Breast epithelium (tissue), 4 donors: ENCODE measurements at regions not wholly inside any gene's neighbourhood (a gene's known extent, or its start where the extent isn't known, plus 50 kb on each side); places are given as distances from the start of the nearest gene placed in this dataset.
"Not testable (repeated sequence)": the region's sequence is repeated elsewhere in the genome, so short reads cannot be mapped to it uniquely, and the experiment has no call there.

Source experiments
- DNase-seq, 2 donors: peaks; one replicate each; pipeline ENCODE4 v3.0.0-alpha.2; 2019; ENCODE audit warnings: low spot score in 2 of 2
- H3K27ac ChIP-seq, 2 donors: fragments of 200-600 bp; sonication (generic) in 1 of 2; one replicate each; pipeline ENCODE4 v1.5.1; 2016 to 2019; ENCODE audit warnings: mild to moderate bottlenecking in 1 of 2
- H3K27me3 ChIP-seq, 2 donors: fragments of 200-600 bp; sonication (generic) in 1 of 2; one replicate each; pipeline versions ENCODE4 v1.5.1 to v1.6.0; 2017 to 2019; ENCODE audit warnings: control low read depth in 1 of 2, mild to moderate bottlenecking in 1 of 2
- H3K36me3 ChIP-seq: fragments of 200-600 bp; one replicate; pipeline ENCODE4 v1.5.1; 2019
- H3K4me1 ChIP-seq, 2 donors: fragments of 200-600 bp; sonication (generic); one replicate each; pipeline ENCODE4 v1.5.1; 2016 to 2019; ENCODE audit warnings: control low read depth in 1 of 2
- H3K4me3 ChIP-seq, 3 donors: fragments of 200-600 bp; sonication (generic); 1 replicate in 2 of 3; 2 replicates in 1 of 3; pipeline ENCODE4 v1.5.1; 2016 to 2019; ENCODE audit warnings: mild to moderate bottlenecking in 3 of 3, moderate library complexity in 2 of 3
- H3K9me3 ChIP-seq, 2 donors: fragments of 200-600 bp; sonication (generic) in 1 of 2; one replicate each; pipeline ENCODE4 v1.5.1; 2016 to 2019; ENCODE audit warnings: control low read depth in 1 of 2
- POLR2A ChIP-seq: fragments of 450-650 bp; IDR thresholded peaks from one replicate; pipeline ENCODE4 v1.6.1; 2016; ENCODE audit warnings: antibody characterized with exemption, mild to moderate bottlenecking, moderate library complexity
- POLR2AphosphoS5 ChIP-seq, 3 donors: sonication (generic); formaldehyde crosslinking; IDR thresholded peaks; one replicate each; pipeline ENCODE4 v1.6.1; 2017; ENCODE audit warnings: antibody characterized with exemption in 3 of 3
- intact Hi-C: fragments of 100-400 bp; cut with DNase I; formaldehyde crosslinking; loops from one replicate; pipeline ENCODE4 v1.15.1; 2023; ENCODE audit warnings: low total_unique reads
- TF ChIP-seq, protein P1 (sequence below), 3 donors: fragments of 450-650 bp; IDR thresholded peaks; one replicate each; pipeline ENCODE4 v1.5.1; 2016 to 2017; ENCODE audit warnings: antibody characterized with exemption in 3 of 3, mild to moderate bottlenecking in 3 of 3, moderate library complexity in 3 of 3

DNA sequence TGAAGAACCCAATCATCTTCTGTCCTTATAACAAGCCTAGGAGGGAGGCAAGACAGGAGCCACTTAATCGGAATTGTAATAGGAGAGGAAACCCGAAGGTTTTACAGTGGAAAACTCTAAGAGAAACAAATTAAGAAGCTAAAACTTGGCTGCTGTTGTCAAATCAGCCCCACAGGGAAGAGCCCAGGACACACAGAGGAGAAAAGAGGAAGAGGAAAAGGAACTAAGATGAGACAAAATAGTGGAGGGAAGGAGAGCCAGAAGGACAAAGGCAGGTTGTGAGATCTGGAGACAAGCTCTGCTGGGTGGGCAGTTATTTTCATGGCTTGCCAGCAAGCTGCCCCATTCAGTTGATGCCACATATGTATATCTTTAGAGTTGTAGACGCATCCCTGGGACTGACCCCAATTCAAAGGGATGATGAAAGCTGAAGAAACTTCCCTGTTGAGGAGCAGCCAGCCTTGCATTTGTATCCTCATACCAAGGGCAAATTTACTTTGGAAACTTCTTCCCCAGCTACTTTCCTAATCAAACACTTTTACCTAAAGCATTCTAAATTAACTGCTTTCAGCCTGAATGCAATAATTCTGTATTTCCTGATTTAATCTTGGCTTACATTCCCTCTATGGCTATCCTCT is 499.8 kb upstream of the MEIS1 start:
- Histone ChIP-seq H3K4me3 (no peak overlapping the region), H3K4me1 (no peaks in the 10 kb centered on the region), H3K9me3 (no peaks in the 10 kb centered on the region), H3K36me3 (no peaks in the 10 kb centered on the region), H3K27ac (no peak overlapping the region), H3K27me3 (no peaks in the 10 kb centered on the region)
- no peak for DNase-seq
- intact Hi-C loops = no loop called here
- TF ChIP-seq POLR2AphosphoS5 (IDR thresholded peaks at IDR 0.05) = no peak
- TF ChIP-seq, protein P1, sequence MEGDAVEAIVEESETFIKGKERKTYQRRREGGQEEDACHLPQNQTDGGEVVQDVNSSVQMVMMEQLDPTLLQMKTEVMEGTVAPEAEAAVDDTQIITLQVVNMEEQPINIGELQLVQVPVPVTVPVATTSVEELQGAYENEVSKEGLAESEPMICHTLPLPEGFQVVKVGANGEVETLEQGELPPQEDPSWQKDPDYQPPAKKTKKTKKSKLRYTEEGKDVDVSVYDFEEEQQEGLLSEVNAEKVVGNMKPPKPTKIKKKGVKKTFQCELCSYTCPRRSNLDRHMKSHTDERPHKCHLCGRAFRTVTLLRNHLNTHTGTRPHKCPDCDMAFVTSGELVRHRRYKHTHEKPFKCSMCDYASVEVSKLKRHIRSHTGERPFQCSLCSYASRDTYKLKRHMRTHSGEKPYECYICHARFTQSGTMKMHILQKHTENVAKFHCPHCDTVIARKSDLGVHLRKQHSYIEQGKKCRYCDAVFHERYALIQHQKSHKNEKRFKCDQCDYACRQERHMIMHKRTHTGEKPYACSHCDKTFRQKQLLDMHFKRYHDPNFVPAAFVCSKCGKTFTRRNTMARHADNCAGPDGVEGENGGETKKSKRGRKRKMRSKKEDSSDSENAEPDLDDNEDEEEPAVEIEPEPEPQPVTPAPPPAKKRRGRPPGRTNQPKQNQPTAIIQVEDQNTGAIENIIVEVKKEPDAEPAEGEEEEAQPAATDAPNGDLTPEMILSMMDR (IDR thresholded peaks at IDR 0.05) = no peak
- no peak for TF ChIP-seq POLR2A

DNA sequence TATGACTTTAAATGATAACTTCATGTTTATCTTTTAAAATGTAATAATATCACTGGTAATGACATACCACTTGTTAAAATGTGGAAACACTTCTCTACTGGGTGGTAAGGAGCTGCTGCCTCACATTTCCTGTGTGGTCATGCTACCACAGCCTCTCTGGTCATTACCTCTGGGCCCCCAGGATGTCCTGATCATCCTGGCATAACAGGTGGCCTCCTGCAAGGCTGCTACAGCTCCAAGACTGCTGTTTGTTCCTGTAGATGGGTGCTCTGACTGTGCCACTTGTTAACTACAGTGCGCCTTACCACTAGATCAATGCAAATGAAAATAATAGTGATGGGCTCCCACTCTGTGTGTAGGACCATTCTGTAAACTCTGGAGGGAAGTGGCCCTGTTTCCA is 500.2 kb upstream of the SPRED2 start:
- no peaks in the 10 kb centered on the region for H3K4me1 ChIP-seq
- TF ChIP-seq, protein P1 (IDR thresholded peaks at IDR 0.05) = no peak
- TF ChIP-seq POLR2AphosphoS5 (IDR thresholded peaks at IDR 0.05) (no peak), POLR2A (no peak)
- H3K36me3 ChIP-seq = no peaks in the 10 kb centered on the region
- no peak overlapping the region for H3K27ac ChIP-seq
- intact Hi-C loops = no loop called here
- H3K9me3 ChIP-seq = no peaks in the 10 kb centered on the region
- H3K4me3 ChIP-seq = no peak overlapping the region
- DNase-seq = no peak
- H3K27me3 ChIP-seq = no peaks in the 10 kb centered on the region

DNA sequence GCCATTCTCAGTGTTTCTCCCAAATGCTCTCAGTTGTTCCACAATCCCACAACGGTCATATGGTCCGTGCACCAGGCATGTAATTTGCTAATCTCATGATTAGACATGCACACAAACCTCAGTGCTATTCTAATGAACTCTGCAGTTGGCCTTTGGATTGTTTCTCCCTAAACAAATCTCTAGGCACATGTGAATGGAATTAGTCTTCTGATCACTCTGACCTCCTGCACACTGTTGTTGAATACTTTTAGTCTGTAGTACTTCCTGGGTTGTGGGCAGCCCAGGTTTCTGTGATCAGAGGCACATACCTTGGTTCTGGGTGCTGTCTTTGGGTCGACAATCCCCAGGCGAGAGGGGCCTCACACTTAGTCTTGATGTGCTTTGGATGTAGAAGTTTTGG is 498.7 kb upstream of the SPRED2 start:
- no peaks in the 10 kb centered on the region for H3K36me3 ChIP-seq
- H3K4me3 ChIP-seq = no peak overlapping the region
- no peak for DNase-seq
- H3K27me3 ChIP-seq = no peaks in the 10 kb centered on the region
- intact Hi-C loops = no loop called here
- TF ChIP-seq POLR2AphosphoS5 (IDR thresholded peaks at IDR 0.05) = no peak
- TF ChIP-seq POLR2A = no peak
- TF ChIP-seq, protein P1 (IDR thresholded peaks at IDR 0.05) = no peak
- H3K9me3 ChIP-seq = no peaks in the 10 kb centered on the region
- no peaks in the 10 kb centered on the region for H3K4me1 ChIP-seq
- no peak overlapping the region for H3K27ac ChIP-seq

DNA sequence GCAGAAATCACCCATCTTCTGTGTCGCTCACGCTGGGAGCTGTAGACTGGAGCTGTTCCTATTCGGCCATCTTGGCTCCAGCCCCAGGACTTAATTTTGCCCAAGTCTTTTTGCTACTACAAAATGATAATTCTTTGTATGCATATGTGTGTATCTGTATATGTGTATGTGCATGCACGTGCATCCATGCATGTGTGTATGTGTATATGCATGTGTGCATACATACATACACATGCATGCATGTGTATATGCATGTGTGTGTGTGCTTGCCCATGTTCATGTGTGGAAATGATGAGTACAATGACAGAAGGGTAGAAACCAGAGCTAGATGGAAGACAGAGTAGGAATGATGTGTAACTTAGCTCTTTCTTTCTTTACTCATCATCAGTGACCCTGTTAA is 497.9 kb upstream of the SPRED2 start:
- intact Hi-C loops = no loop called here
- no peaks in the 10 kb centered on the region for H3K36me3 ChIP-seq
- DNase-seq = no peak
- H3K4me3 ChIP-seq = no peak overlapping the region
- H3K4me1 ChIP-seq = no peaks in the 10 kb centered on the region
- no peaks in the 10 kb centered on the region for H3K27me3 ChIP-seq
- no peaks in the 10 kb centered on the region for H3K9me3 ChIP-seq
- H3K27ac ChIP-seq = no peak overlapping the region
- TF ChIP-seq POLR2AphosphoS5 (IDR thresholded peaks at IDR 0.05) (no peak), POLR2A (no peak)
- TF ChIP-seq, protein P1 (IDR thresholded peaks at IDR 0.05) = no peak

DNA sequence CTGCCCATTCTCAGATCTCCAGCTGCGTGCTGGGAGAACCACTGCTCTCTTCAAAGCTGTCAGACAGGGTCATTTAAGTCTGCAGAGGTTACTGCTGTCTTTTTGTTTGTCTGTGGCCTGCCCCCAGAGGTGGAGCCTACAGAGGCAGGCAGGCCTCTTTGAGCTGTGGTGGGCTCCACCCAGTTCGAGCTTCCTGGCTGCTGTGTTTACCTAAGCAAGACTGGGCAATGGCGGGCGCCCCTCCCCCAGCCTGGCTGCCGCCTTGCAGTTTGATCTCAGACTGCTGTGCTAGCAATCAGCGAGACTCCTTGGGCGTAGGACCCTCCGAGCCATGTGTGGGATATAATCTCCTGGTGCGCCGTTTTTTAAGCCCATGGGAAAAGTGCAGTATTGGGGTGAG is 497.3 kb upstream of the SPRED2 start:
- DNase-seq, H3K27me3 ChIP-seq, H3K4me1 ChIP-seq, intact Hi-C loops, H3K4me3 ChIP-seq, H3K9me3 ChIP-seq, H3K36me3 ChIP-seq, H3K27ac ChIP-seq: not testable (repeated sequence)

DNA sequence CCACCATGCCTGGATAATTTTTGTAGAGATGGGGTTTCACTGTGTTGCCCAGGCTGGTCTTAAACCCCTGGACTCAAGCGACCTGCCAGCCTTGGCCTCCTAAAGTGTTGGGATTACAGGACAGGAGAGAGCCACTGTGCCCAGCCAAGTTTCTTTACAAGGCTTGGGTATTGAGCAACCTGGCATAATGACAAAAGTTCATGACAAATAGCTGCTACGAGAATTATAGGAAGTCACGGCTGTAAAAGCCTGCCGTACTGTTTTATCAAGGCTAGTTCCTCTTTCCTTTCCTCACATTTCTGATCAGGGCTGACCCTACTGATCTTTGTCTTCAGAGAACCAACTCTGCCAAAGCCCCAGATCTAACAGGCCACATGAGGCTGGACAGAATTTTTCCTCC is 490.4 kb upstream of the SPRED2 start:
- Histone ChIP-seq H3K36me3 (no peaks in the 10 kb centered on the region), H3K27ac (no peak overlapping the region), H3K4me3 (no peak overlapping the region), H3K4me1 (no peaks in the 10 kb centered on the region), H3K9me3 (no peaks in the 10 kb centered on the region), H3K27me3 (no peaks in the 10 kb centered on the region)
- DNase-seq = peak in 1 of 2 donors; percentile 17
- TF ChIP-seq POLR2AphosphoS5 (IDR thresholded peaks at IDR 0.05) = peak in 1 of 3 donors; percentile 19
- TF ChIP-seq, protein P1 (IDR thresholded peaks at IDR 0.05) = no peak
- intact Hi-C loops = no loop called here
